Stimulated activated naive CD8-positive, alpha-beta T cell treated with anti-CD3 and anti-CD28 coated beads, Interleukin-15, amount 100 ng/mL, for 72 hours (primary cell): ENCODE measurements at regions not wholly inside any gene's neighbourhood (a gene's known extent, or its start where the extent isn't known, plus 50 kb on each side); places are given as distances from the start of the nearest gene placed in this dataset.
"Not testable (repeated sequence)": the region's sequence is repeated elsewhere in the genome, so short reads cannot be mapped to it uniquely, and the experiment has no call there.

ENCODE experiments used
- ATAC-seq: fragments of 150-1000 bp; cut with Tn5 transposase; 2 replicates; pipeline ENCODE4 v1.10.0; 2021; ENCODE audit warnings: mild to moderate bottlenecking, moderate library complexity
- DNase-seq, 2 donors: peaks; one replicate each; pipeline ENCODE4 v3.0.0; 2021 to 2022
- H3K27ac Mint-ChIP-seq, 2 donors: one replicate each; pipeline ENCODE4 v1.8.0; 2022; ENCODE audit warnings: mild to moderate bottlenecking in 2 of 2, mixed read lengths in 2 of 2, moderate library complexity in 2 of 2
- H3K27me3 Mint-ChIP-seq: one replicate; pipeline ENCODE4 v1.8.0; 2022; ENCODE audit warnings: mixed read lengths
- H3K4me1 Mint-ChIP-seq: one replicate; pipeline ENCODE4 v1.8.0; 2022; ENCODE audit warnings: mild to moderate bottlenecking, mixed read lengths
- H3K4me3 Mint-ChIP-seq, 2 donors: one replicate each; pipeline ENCODE4 v1.8.0; 2022; ENCODE audit warnings: mild to moderate bottlenecking in 2 of 2, mixed read lengths in 2 of 2, moderate library complexity in 1 of 2
- H3K9me3 Mint-ChIP-seq, 2 donors: one replicate each; pipeline ENCODE4 v1.8.0; 2022; ENCODE audit warnings: mixed read lengths in 2 of 2

DNA sequence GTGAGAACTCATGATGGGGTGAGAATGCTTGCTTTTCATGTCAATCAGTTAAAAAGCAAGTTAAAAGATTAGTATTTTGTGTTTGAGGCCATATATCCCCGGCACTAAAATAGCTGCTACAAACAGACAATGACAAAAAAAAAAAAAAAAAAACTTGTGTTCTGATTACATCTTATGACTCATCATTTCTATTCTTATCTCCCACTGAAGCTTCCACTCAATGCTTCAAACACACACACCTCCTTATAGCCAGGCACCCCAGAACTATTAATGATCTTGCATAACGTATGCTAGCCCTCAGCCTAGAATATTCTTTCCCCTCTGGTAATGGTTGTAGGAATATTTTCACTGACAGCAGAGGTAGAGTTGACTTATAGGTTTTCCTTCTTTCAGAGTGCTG, 778.3 kb downstream of the TRIB2 start:
- no peak overlapping the region for H3K27ac Mint-ChIP-seq
- peaks cover 0 to 4% of the 10 kb centered on the region in 2 donors for H3K9me3 Mint-ChIP-seq
- no peaks in the 10 kb centered on the region for H3K27me3 Mint-ChIP-seq
- H3K4me3 Mint-ChIP-seq = no peak overlapping the region
- DNase-seq (no peak), ATAC-seq (no peak)
- no peaks in the 10 kb centered on the region for H3K4me1 Mint-ChIP-seq

DNA sequence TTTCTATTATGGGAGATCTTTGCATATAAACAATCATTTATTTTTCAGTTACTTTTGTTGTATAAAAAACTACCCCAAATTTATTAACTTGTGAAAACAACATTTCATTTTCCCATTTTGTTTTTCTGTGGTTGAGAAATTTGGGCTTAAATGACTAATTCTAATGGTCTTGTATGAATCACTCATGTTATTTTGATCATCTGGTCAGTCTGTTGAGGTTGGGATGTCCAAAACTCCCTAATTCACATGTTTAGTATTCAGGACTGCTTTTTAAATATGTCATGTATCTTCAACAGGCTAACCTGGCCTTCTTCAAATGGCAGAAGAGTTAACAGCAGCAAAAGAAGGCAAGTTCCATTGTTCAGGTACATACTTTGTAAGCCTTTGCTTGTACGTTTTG, 788.1 kb downstream of the TRIB2 start:
- H3K27ac Mint-ChIP-seq = no peak overlapping the region
- no peak for ATAC-seq
- H3K4me3 Mint-ChIP-seq = no peak overlapping the region
- DNase-seq = no peak
- no peaks in the 10 kb centered on the region for H3K4me1 Mint-ChIP-seq
- H3K9me3 Mint-ChIP-seq = peaks cover 0 to 11% of the 10 kb centered on the region in 2 donors
- no peaks in the 10 kb centered on the region for H3K27me3 Mint-ChIP-seq

DNA sequence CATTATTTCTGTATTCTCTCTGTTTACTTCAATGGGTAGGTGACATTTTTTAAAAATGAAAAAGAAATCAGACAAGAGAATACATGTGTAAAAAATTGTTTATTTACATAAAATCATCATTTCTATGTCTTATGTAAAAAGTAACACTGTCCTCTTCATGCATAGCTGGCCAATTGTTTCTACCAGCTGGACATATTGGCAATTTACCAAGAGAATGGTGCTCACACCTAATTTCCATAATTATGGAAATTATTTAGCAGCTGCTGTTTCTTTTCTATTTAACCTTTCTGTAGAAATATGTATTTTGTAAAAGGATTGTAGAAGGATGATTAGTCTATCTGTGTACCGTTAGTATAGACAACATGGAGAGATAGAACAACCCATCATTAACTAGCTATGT, 791.9 kb downstream of the TRIB2 start:
- H3K4me3 Mint-ChIP-seq = no peak overlapping the region
- no peaks in the 10 kb centered on the region for H3K27me3 Mint-ChIP-seq
- no peaks in the 10 kb centered on the region for H3K4me1 Mint-ChIP-seq
- ATAC-seq (no peak), DNase-seq (no peak)
- no peaks in the 10 kb centered on the region for H3K9me3 Mint-ChIP-seq
- H3K27ac Mint-ChIP-seq = no peak overlapping the region

DNA sequence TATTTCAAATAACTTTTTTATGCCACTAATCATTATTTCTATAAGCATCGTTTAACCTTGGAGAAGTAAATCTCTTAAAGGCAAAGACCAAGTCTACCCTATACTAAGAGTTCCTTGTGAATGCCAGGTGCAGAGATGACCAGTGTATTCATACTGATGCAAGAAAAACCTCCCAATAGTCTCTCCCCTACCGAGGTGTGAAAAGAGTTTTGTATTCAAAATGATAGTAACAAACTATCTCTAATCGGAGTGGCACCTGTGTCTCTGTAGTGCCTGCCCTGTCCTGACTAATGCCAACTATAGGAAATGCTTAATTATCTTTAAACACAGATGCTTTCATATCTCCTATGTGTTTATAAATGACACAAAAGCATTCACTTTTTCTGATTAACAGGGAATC, 798.5 kb downstream of the TRIB2 start:
- no peak overlapping the region for H3K4me3 Mint-ChIP-seq
- no peak for ATAC-seq
- no peaks in the 10 kb centered on the region for H3K4me1 Mint-ChIP-seq
- no peak for DNase-seq
- H3K27me3 Mint-ChIP-seq = no peaks in the 10 kb centered on the region
- H3K27ac Mint-ChIP-seq = no peak overlapping the region
- peaks cover 0 to 10% of the 10 kb centered on the region in 2 donors for H3K9me3 Mint-ChIP-seq

DNA sequence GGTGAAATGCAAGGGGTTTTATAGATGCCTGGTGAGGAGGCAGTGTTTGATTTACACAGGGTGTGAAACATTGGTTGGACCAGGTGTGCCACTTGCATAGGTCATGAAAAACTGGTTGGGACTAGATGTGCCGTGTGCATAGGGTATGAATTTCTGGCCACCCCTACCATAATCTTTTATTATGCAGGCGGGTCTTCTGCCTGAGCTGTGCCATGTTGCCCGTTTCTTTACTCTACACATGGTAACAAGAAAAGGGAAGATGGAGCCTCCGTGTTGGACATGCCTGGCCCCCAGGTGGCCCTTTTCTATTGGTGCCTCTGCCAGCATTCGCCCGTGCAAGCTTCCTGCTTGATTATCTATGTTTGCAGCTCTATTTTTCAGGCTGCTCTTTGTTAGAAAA, 805.4 kb downstream of the TRIB2 start:
- Mint-ChIP-seq H3K4me1 (no peaks in the 10 kb centered on the region), H3K27ac (no peak overlapping the region), H3K9me3 (peaks cover 0 to 5% of the 10 kb centered on the region in 2 donors), H3K4me3 (no peak overlapping the region), H3K27me3 (no peaks in the 10 kb centered on the region)
- ATAC-seq = no peak
- no peak for DNase-seq

DNA sequence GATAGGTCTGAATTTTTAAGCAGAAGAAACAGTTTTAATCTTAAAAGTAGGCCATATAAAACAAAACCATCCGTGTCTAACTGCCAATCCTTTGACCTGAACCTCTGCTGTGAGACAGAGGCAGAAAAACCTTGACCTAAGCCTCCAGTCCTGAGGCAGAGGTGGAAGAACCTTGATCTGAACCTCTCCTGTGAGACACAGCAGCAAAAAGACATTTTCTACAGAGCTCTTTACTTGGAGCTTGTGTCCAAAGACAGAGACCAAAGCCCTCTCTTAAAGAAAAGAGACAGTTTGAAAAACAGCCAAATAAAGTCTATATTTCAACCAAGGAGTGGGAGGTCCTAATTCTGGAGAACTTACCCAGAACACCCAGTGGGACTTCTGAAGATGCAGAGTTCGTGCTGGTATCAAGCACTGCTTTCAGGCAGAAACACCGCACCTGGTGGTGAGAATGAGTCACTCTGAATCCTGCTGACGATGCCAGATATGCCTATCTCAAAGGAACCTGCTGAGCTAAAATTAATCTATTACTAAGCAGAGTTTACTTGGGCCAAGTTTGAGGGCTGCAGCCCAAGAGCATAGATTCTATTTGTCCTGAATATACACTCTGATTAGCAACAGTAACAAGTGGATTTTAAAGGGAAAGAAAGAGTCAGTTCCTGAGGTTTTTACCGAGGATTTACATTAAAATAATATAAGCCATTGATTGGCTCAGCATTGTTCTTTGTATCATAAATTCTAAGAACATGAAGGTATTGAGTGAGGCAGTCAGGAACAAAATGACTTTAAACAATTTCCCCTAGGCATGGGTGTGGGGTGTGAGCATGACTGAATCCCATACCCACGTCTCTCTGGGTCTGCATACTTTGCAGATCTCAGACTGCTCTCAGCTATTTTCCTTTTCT, 806.4 kb downstream of the TRIB2 start:
- Mint-ChIP-seq H3K4me1 (no peaks in the 10 kb centered on the region), H3K27me3 (no peaks in the 10 kb centered on the region), H3K4me3 (no peak overlapping the region), H3K9me3 (peaks cover 0 to 5% of the 10 kb centered on the region in 2 donors), H3K27ac (no peak overlapping the region)
- DNase-seq (no peak), ATAC-seq (no peak)

DNA sequence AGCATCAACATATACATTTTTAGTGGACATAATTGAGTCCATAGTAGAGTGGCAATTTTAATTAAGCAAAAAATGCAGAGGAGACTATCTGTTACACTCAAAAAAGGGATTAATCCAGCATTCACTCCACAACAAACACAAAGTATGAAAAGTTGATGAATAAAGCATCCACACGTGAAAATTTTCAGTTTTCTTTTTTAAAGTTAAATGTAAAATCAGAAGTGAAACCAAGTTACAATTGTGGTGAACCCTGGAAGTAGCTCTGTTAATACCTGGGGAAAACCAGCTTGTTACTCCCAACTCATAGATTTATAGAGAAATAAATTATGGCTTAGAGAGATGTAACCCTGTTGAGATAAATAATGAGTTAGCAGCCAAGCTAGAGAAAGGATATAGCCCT, 807.8 kb downstream of the TRIB2 start:
- Mint-ChIP-seq H3K4me3 (no peak overlapping the region), H3K27me3 (no peaks in the 10 kb centered on the region), H3K27ac (no peak overlapping the region), H3K9me3 (peaks cover 0 to 5% of the 10 kb centered on the region in 2 donors), H3K4me1 (no peaks in the 10 kb centered on the region)
- ATAC-seq (no peak), DNase-seq (no peak)

DNA sequence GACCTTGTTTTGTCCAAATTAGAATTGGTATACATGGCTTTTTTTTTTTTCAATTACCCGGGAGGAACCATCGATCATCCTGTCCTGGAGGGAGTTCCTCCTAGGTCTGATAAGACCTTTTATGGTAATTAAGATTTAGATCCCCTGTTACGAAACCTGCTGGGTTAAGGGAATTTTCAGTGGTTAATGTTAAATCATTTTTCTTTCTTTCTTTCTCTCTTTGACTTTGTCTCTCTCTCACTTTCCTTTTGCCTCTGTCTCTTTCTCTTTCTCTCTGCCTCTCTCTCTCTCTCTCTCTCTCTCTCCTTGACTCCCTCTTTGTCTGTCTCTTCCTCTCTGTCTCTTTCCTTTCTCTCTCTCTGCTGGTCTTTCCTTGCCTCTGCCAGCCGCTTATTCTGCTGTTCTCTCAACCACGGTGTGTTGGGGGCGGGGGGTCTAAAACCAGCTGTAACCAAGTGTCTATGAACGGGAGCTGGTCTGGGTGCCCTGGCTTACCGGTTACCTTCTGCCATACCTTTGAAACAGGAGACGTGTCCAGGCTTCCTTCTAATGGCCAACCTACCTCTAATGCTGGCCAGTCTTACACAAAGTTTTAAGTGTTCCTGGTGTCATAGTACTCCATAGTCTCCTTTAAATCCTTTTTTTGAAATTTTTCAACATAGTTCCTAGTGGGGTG, 815.1 kb downstream of the TRIB2 start:
- H3K4me1 Mint-ChIP-seq, H3K27ac Mint-ChIP-seq, H3K27me3 Mint-ChIP-seq, ATAC-seq, H3K4me3 Mint-ChIP-seq, DNase-seq: not testable (repeated sequence)
- peaks cover 6 to 19% of the 10 kb centered on the region in 2 donors for H3K9me3 Mint-ChIP-seq

DNA sequence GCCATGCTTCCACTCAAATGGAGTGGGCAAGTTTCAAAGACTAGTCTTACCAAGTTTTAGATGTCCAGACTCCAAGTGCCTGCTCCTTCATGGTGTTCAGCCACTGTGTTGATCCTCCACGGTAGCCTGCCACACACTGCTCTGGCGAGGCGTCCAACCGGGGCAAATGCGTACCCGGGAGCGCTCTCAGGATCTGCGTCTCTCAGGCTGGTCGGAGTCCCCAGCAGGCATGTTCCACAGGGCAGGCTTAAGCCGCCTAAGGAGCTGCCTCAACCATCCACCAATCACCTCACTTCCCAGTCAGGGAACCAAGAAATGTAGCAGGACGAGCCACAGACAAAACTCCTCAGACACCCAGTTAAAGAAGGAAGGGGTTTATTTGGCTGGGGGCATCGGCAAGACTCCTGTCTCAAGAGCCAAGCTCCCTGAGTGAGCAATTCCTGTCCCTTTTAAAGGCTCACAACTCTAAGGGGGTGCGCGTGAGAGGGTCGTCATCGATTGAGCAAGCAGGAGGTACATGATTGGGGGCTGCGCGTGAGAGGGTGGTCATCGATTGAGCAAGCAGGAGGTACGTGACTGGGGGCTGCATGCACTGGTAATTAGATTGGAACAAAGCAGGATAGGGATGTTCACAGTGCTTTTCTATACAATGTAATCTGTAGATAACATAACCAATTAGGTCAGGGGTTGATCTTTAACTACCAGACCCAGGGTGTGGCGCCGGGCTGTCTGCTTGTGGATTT, 816.2 kb downstream of the TRIB2 start:
- ATAC-seq, H3K4me1 Mint-ChIP-seq, DNase-seq, H3K4me3 Mint-ChIP-seq, H3K27me3 Mint-ChIP-seq, H3K27ac Mint-ChIP-seq: not testable (repeated sequence)
- peaks cover 6 to 19% of the 10 kb centered on the region in 2 donors for H3K9me3 Mint-ChIP-seq

DNA sequence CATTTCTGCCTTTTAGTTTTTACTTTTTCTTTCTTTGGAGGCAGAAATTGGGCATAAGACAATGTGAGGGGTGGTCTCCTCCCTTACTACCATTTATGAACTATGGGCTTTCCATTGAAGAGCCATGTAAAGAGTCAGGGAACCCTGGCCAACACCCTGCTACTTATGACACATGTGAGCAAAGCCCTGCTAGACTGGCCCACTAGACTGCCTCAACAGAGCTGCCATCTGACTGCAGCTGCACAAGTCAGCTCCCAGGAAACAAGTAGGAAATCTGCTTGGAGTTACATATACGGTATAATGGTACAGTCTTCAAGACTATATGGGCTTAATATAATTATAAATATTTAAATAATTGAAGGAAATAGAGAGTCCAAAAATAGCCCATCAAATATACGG, 816.8 kb downstream of the TRIB2 start:
- H3K4me3 Mint-ChIP-seq = no peak overlapping the region
- ATAC-seq (no peak), DNase-seq (no peak)
- no peaks in the 10 kb centered on the region for H3K4me1 Mint-ChIP-seq
- H3K27me3 Mint-ChIP-seq = no peaks in the 10 kb centered on the region
- peaks cover 6 to 19% of the 10 kb centered on the region in 2 donors for H3K9me3 Mint-ChIP-seq
- H3K27ac Mint-ChIP-seq = no peak overlapping the region

DNA sequence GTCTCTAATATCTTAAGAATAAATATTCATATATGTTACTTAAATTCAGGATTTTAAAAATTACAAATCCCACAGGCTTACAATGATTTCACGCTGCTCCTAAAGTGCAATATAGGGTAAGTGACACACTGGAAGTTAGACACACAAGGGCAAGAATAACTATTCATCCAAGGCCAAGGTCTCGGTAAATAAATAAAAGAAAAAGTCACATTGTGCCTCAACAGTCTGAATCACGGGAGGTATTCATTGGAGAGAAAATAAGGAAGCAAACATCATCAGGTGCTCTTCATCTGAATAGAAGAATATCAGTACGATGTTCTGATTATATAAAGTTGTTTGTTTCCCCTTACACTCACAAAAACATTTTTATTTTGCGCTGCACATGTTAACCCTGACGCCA, 820.2 kb downstream of the TRIB2 start:
- Mint-ChIP-seq H3K27ac (no peak overlapping the region), H3K4me3 (no peak overlapping the region)

DNA sequence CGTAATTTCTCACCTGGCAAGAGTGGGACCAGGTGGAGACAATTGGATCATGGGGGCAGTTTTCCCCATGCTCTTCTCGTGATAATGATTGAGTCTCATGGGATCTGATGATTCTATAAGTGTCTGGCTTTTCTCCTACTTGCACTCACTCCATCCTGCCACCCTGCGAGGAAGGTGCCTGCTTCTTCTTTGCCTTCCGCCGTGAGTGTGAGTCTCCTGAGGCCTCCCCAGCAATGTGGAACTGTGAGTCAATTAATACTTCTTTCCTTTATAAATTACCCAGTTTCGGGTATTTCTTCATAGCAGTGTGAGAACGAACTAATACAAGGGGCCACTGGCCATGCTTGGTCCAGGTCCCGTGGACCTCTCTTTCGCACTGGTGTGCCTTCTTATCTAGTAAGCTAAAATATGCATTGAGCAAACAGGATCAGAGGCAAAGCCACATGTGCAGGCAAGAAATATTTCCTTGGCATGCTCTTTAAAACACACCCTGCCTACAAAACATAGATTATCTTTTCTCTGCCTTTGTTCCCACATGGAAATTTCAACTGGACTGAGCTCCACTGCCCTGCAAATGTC, 821.1 kb downstream of the TRIB2 start:
- DNase-seq (no peak), ATAC-seq (no peak)
- Mint-ChIP-seq H3K27me3 (no peaks in the 10 kb centered on the region), H3K9me3 (peaks cover 0 to 4% of the 10 kb centered on the region in 2 donors), H3K4me1 (no peaks in the 10 kb centered on the region), H3K27ac (peak overlapping the region in 1 of 2 donors; percentile 49), H3K4me3 (no peak overlapping the region)

More for the DNA sequence above, 820.2 kb downstream of the TRIB2 start:
- Mint-ChIP-seq H3K4me1 (no peaks in the 10 kb centered on the region), H3K27me3 (no peaks in the 10 kb centered on the region), H3K9me3 (peaks cover 6 to 13% of the 10 kb centered on the region in 2 donors)
- DNase-seq (no peak), ATAC-seq (no peak)

DNA sequence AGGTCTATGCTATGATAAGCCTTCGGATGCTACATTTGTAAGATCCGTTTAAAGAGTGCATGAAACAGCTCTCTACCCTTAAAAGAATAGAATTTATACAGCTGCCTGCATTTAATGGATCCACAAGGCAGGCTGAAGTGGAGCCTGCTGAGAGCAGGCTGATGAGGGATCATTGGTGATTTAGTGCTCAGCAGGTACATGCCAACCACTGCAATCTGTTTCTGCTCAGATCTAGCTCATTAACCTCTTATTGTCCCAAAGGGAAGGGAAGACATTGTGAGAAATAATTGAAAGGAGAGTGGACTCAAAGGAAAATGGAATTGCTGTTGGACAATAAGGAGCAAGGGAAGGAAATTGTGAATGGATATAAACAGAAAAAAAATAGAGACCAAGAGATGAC, 822.6 kb downstream of the TRIB2 start:
- no peak overlapping the region for H3K27ac Mint-ChIP-seq
- DNase-seq = no peak
- H3K4me3 Mint-ChIP-seq = no peak overlapping the region
- H3K27me3 Mint-ChIP-seq = no peaks in the 10 kb centered on the region
- peaks cover 0 to under 1% of the 10 kb centered on the region in 2 donors for H3K9me3 Mint-ChIP-seq
- no peak for ATAC-seq
- H3K4me1 Mint-ChIP-seq = no peaks in the 10 kb centered on the region

DNA sequence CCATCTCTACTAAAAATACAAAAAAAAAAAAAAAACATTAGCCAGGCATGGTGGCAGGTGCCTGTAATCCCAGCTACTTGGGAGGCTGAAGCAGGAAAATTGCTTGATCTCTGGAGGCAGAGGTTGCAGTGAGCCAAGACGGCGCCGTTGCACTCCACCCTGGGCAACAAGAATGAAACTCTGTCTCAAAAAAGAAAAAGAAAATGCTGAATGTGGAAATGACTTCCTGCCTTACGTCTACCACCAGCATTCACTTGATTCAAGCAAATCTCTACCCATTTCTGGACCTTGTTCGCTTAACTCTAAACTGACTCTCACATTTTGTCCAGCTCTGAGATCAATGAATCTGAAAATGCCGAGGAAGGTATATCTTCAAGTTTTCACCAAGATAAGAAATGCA, 825.3 kb downstream of the TRIB2 start:
- ATAC-seq (no peak), DNase-seq (no peak)
- H3K9me3 Mint-ChIP-seq = peaks cover 0 to 4% of the 10 kb centered on the region in 2 donors
- H3K27me3 Mint-ChIP-seq = no peaks in the 10 kb centered on the region
- H3K4me1 Mint-ChIP-seq = no peaks in the 10 kb centered on the region
- H3K4me3 Mint-ChIP-seq = no peak overlapping the region
- no peak overlapping the region for H3K27ac Mint-ChIP-seq

DNA sequence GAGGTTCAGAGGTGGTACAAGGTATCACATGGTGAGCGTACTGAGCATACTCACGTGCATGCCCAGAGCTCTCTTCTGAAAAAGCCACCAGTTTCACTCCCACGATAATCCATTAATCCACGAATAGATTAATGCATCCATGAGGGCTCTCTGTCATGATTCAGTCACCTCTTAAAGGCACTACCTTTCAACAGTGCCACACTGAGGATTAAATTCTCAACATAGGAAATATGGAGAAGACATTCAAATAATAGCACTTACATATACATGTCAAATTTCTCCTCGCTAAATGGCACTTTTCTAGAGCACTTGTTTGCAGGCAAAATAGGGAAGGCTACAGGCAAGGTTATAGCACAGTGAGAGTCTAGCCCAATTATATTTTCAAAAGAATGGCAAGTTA, 825.9 kb downstream of the TRIB2 start:
- no peak overlapping the region for H3K4me3 Mint-ChIP-seq
- ATAC-seq (no peak), DNase-seq (no peak)
- H3K4me1 Mint-ChIP-seq = no peaks in the 10 kb centered on the region
- H3K27me3 Mint-ChIP-seq = no peaks in the 10 kb centered on the region
- peaks cover 0 to 4% of the 10 kb centered on the region in 2 donors for H3K9me3 Mint-ChIP-seq
- H3K27ac Mint-ChIP-seq = no peak overlapping the region
